ENCODE measurements at regions not wholly inside any gene's neighbourhood (a gene's known extent, or its start where the extent isn't known, plus 50 kb on each side); places are given as distances from the start of the nearest gene placed in this dataset.

GRCh38 chr12:107248187-107248586 lies 154.8 kb upstream of the CRY1 start:
- Histone ChIP-seq H3K4me3 (ENCODE audit: low read depth, low read length, poor library complexity, severe bottlenecking) (no peak overlapping the region), H3K27ac (ENCODE audit: low read depth, low read length, poor library complexity, severe bottlenecking) (no peak overlapping the region), H3K36me3 (ENCODE audit: insufficient read depth, low read length) (no peaks in the 10 kb centered on the region), H3K4me2 (ENCODE audit: low read length) (no peak overlapping the region), H3K9me2 (ENCODE audit: insufficient read depth, low read length) (no peaks in the 10 kb centered on the region), H4K20me1 (ENCODE audit: insufficient read depth, low read length) (no peaks in the 10 kb centered on the region), H3K4me1 (ENCODE audit: insufficient read depth, low read length, poor library complexity, severe bottlenecking) (no peaks in the 10 kb centered on the region), H3K79me2 (ENCODE audit: insufficient read depth, low read depth, low read length) (no peaks in the 10 kb centered on the region), H2AFZ (ENCODE audit: low read length) (no peak overlapping the region), H3K9me3 (ENCODE audit: low read length) (no peaks in the 10 kb centered on the region)
- TF ChIP-seq CTCF (conservative IDR thresholded peaks at IDR 0.05; ENCODE audit: low read length) (no peak), EZH2phosphoT487 (IDR thresholded peaks at IDR 0.05; ENCODE audit: borderline replicate concordance, low read depth, low read length) (no peak)
- CTCF ChIA-PET (ENCODE audit: unreplicated experiment), result no interaction called here
- BruUV-seq (replicated peaks), result no TSS peak
- intact Hi-C loops (cut with micrococcal nuclease; ENCODE audit: unreplicated experiment), result no loop called here
- POLR2A ChIA-PET, result no interaction called here
- DNase-seq (ENCODE audit: low spot score), result no peak

GRCh38 chr12:107251288-107251687 lies 157.9 kb upstream of the CRY1 start:
- no peaks in the 10 kb centered on the region for H4K20me1 ChIP-seq (ENCODE audit: insufficient read depth, low read length)
- no peaks in the 10 kb centered on the region for H3K36me3 ChIP-seq (ENCODE audit: insufficient read depth, low read length)
- H3K27ac ChIP-seq (ENCODE audit: low read depth, low read length, poor library complexity, severe bottlenecking), result no peak overlapping the region
- H3K4me2 ChIP-seq (ENCODE audit: low read length), result no peak overlapping the region
- H3K4me1 ChIP-seq (ENCODE audit: insufficient read depth, low read length, poor library complexity, severe bottlenecking), result no peaks in the 10 kb centered on the region
- no peaks in the 10 kb centered on the region for H3K9me2 ChIP-seq (ENCODE audit: insufficient read depth, low read length)
- DNase-seq (ENCODE audit: low spot score), result no peak
- no peaks in the 10 kb centered on the region for H3K79me2 ChIP-seq (ENCODE audit: insufficient read depth, low read depth, low read length)
- H3K4me3 ChIP-seq (ENCODE audit: low read depth, low read length, poor library complexity, severe bottlenecking), result no peak overlapping the region
- no TSS peak for BruUV-seq (replicated peaks)
- POLR2A ChIA-PET, result no interaction called here
- CTCF ChIA-PET (ENCODE audit: unreplicated experiment), result no interaction called here
- H3K9me3 ChIP-seq (ENCODE audit: low read length), result no peaks in the 10 kb centered on the region
- intact Hi-C loops (cut with micrococcal nuclease; ENCODE audit: unreplicated experiment), result no loop called here
- no peak overlapping the region for H2AFZ ChIP-seq (ENCODE audit: low read length)
- TF ChIP-seq CTCF (conservative IDR thresholded peaks at IDR 0.05; ENCODE audit: low read length) (no peak), EZH2phosphoT487 (IDR thresholded peaks at IDR 0.05; ENCODE audit: borderline replicate concordance, low read depth, low read length) (no peak)

GRCh38 chr12:107253361-107253760 lies 160.0 kb upstream of the CRY1 start:
- Histone ChIP-seq H4K20me1 (ENCODE audit: insufficient read depth, low read length) (no peaks in the 10 kb centered on the region), H3K9me3 (ENCODE audit: low read length) (no peaks in the 10 kb centered on the region), H3K4me3 (ENCODE audit: low read depth, low read length, poor library complexity, severe bottlenecking) (no peak overlapping the region), H3K4me1 (ENCODE audit: insufficient read depth, low read length, poor library complexity, severe bottlenecking) (no peaks in the 10 kb centered on the region), H3K9me2 (ENCODE audit: insufficient read depth, low read length) (no peaks in the 10 kb centered on the region), H3K27ac (ENCODE audit: low read depth, low read length, poor library complexity, severe bottlenecking) (no peak overlapping the region), H3K4me2 (ENCODE audit: low read length) (no peak overlapping the region), H3K36me3 (ENCODE audit: insufficient read depth, low read length) (no peaks in the 10 kb centered on the region), H2AFZ (ENCODE audit: low read length) (no peak overlapping the region), H3K79me2 (ENCODE audit: insufficient read depth, low read depth, low read length) (no peaks in the 10 kb centered on the region)
- intact Hi-C loops (cut with micrococcal nuclease; ENCODE audit: unreplicated experiment), result no loop called here
- ChIA-PET POLR2A (no interaction called here), CTCF (ENCODE audit: unreplicated experiment) (no interaction called here)
- TF ChIP-seq EZH2phosphoT487 (IDR thresholded peaks at IDR 0.05; ENCODE audit: borderline replicate concordance, low read depth, low read length), result no peak
- TF ChIP-seq CTCF (conservative IDR thresholded peaks at IDR 0.05; ENCODE audit: low read length), result no peak
- no TSS peak for BruUV-seq (replicated peaks)
- no peak for DNase-seq (ENCODE audit: low spot score)
